HAP-1 (cell line): ENCODE measurements at regions not wholly inside any gene's neighbourhood (a gene's known extent, or its start where the extent isn't known, plus 50 kb on each side); places are given as distances from the start of the nearest gene placed in this dataset.

ENCODE experiments used
- DNase-seq, 2 experiments: peaks; one replicate each; pipeline ENCODE4 v3.0.0-alpha.2; 2016 to 2020; ENCODE audit warnings: low spot score in 2 of 2
- H3K27me3 ChIP-seq: fragments of 250-450 bp; sonication (Bioruptor Pico); 2 replicates; pipeline ENCODE4 v1.5.1; 2020; ENCODE audit warnings: low read depth, mild to moderate bottlenecking, moderate library complexity
- H3K36me3 ChIP-seq: fragments of 250-450 bp; sonication (Bioruptor Pico); replicated peaks from 2 replicates; pipeline ENCODE4 v1.5.1; 2020; ENCODE audit warnings: mild to moderate bottlenecking
- H3K4me1 ChIP-seq: fragments of 250-450 bp; sonication (Bioruptor Pico); 2 replicates; pipeline ENCODE4 v1.5.1; 2020; ENCODE audit warnings: mild to moderate bottlenecking
- H3K4me3 ChIP-seq: fragments of 250-450 bp; sonication (Bioruptor Pico); 2 replicates; pipeline ENCODE4 v1.5.1; 2020; ENCODE audit warnings: mild to moderate bottlenecking, moderate library complexity
- H3K9me3 ChIP-seq: fragments of 250-450 bp; sonication (Bioruptor Pico); 2 replicates; pipeline ENCODE4 v1.5.1; 2020; ENCODE audit warnings: mild to moderate bottlenecking, moderate library complexity
- in situ Hi-C: fragments of 300-500 bp; cut with MboI; formaldehyde crosslinking; loops from 3 replicates; pipeline ENCODE4 v1.14.3; 2020; ENCODE audit warnings: low sequenced_read_pairs, inconsistent platforms, mixed read lengths

GRCh38 chr3:177936721-177937120 lies 599.5 kb upstream of the KCNMB2 start:
- H3K9me3 ChIP-seq = no peaks in the 10 kb centered on the region
- in situ Hi-C loops = no loop called here
- no peak overlapping the region for H3K4me3 ChIP-seq
- no peak for DNase-seq
- no peaks in the 10 kb centered on the region for H3K27me3 ChIP-seq
- no peaks in the 10 kb centered on the region for H3K4me1 ChIP-seq
- H3K36me3 ChIP-seq = no peaks in the 10 kb centered on the region

- in situ Hi-C loops = no loop called here
- Histone ChIP-seq H3K4me3 (no peak overlapping the region), H3K27me3 (no peaks in the 10 kb centered on the region), H3K4me1 (no peaks in the 10 kb centered on the region), H3K9me3 (no peaks in the 10 kb centered on the region), H3K36me3 (no peaks in the 10 kb centered on the region)
- no peak for DNase-seq
These were observed 593.3 kb upstream of the KCNMB2 start for GRCh38 chr3:177942911-177943310.

- H3K4me1 ChIP-seq = no peaks in the 10 kb centered on the region
- no peaks in the 10 kb centered on the region for H3K36me3 ChIP-seq
- H3K27me3 ChIP-seq = no peaks in the 10 kb centered on the region
- DNase-seq = no peak
- no peak overlapping the region for H3K4me3 ChIP-seq
- in situ Hi-C loops = no loop called here
- no peaks in the 10 kb centered on the region for H3K9me3 ChIP-seq
These were observed 592.0 kb upstream of the KCNMB2 start for GRCh38 chr3:177944228-177944661.

GRCh38 chr3:177946048-177946447 lies 590.2 kb upstream of the KCNMB2 start:
- DNase-seq = no peak
- Histone ChIP-seq H3K4me3 (no peak overlapping the region), H3K4me1 (no peaks in the 10 kb centered on the region), H3K9me3 (no peaks in the 10 kb centered on the region), H3K36me3 (no peaks in the 10 kb centered on the region), H3K27me3 (no peaks in the 10 kb centered on the region)
- in situ Hi-C loops = no loop called here

GRCh38 chr3:177946497-177946896 lies 589.7 kb upstream of the KCNMB2 start:
- no peak for DNase-seq
- H3K9me3 ChIP-seq = no peaks in the 10 kb centered on the region
- no peaks in the 10 kb centered on the region for H3K27me3 ChIP-seq
- in situ Hi-C loops = no loop called here
- H3K36me3 ChIP-seq = no peaks in the 10 kb centered on the region
- H3K4me1 ChIP-seq = no peaks in the 10 kb centered on the region
- H3K4me3 ChIP-seq = no peak overlapping the region

GRCh38 chr3:177946936-177947335 lies 589.3 kb upstream of the KCNMB2 start:
- Histone ChIP-seq H3K27me3 (no peaks in the 10 kb centered on the region), H3K4me3 (no peak overlapping the region), H3K9me3 (no peaks in the 10 kb centered on the region), H3K36me3 (no peaks in the 10 kb centered on the region), H3K4me1 (no peaks in the 10 kb centered on the region)
- no peak for DNase-seq
- in situ Hi-C loops = no loop called here

GRCh38 chr3:177947901-177948300 lies 588.3 kb upstream of the KCNMB2 start:
- Histone ChIP-seq H3K9me3 (no peaks in the 10 kb centered on the region), H3K27me3 (no peaks in the 10 kb centered on the region), H3K4me3 (no peak overlapping the region), H3K36me3 (no peaks in the 10 kb centered on the region), H3K4me1 (no peaks in the 10 kb centered on the region)
- in situ Hi-C loops = no loop called here
- DNase-seq = no peak

GRCh38 chr3:177948716-177949425 lies 587.4 kb upstream of the KCNMB2 start:
- Histone ChIP-seq H3K27me3 (no peaks in the 10 kb centered on the region), H3K4me1 (no peaks in the 10 kb centered on the region), H3K9me3 (no peaks in the 10 kb centered on the region), H3K4me3 (no peak overlapping the region), H3K36me3 (no peaks in the 10 kb centered on the region)
- no peak for DNase-seq
- in situ Hi-C loops = no loop called here

GRCh38 chr3:177959188-177959587 lies 577.0 kb upstream of the KCNMB2 start:
- H3K4me1 ChIP-seq = no peaks in the 10 kb centered on the region
- H3K9me3 ChIP-seq = no peaks in the 10 kb centered on the region
- no peaks in the 10 kb centered on the region for H3K36me3 ChIP-seq
- H3K4me3 ChIP-seq = no peak overlapping the region
- no peaks in the 10 kb centered on the region for H3K27me3 ChIP-seq
- no peak for DNase-seq
- in situ Hi-C loops = no loop called here

GRCh38 chr3:177960014-177960413 lies 576.2 kb upstream of the KCNMB2 start:
- Histone ChIP-seq H3K4me3 (no peak overlapping the region), H3K27me3 (no peaks in the 10 kb centered on the region), H3K9me3 (no peaks in the 10 kb centered on the region), H3K36me3 (no peaks in the 10 kb centered on the region), H3K4me1 (no peaks in the 10 kb centered on the region)
- in situ Hi-C loops = no loop called here
- DNase-seq = no peak

GRCh38 chr3:177960722-177961121 lies 575.5 kb upstream of the KCNMB2 start:
- in situ Hi-C loops = no loop called here
- DNase-seq = no peak
- no peaks in the 10 kb centered on the region for H3K9me3 ChIP-seq
- no peaks in the 10 kb centered on the region for H3K4me1 ChIP-seq
- H3K36me3 ChIP-seq = no peaks in the 10 kb centered on the region
- H3K4me3 ChIP-seq = no peak overlapping the region
- H3K27me3 ChIP-seq = no peaks in the 10 kb centered on the region

- no peaks in the 10 kb centered on the region for H3K4me1 ChIP-seq
- H3K9me3 ChIP-seq = no peaks in the 10 kb centered on the region
- no peak for DNase-seq
- in situ Hi-C loops = no loop called here
- no peak overlapping the region for H3K4me3 ChIP-seq
- no peaks in the 10 kb centered on the region for H3K36me3 ChIP-seq
- no peaks in the 10 kb centered on the region for H3K27me3 ChIP-seq
These were observed 574.5 kb upstream of the KCNMB2 start for GRCh38 chr3:177961784-177962183.

GRCh38 chr3:177966493-177966892 lies 569.7 kb upstream of the KCNMB2 start:
- Histone ChIP-seq H3K4me1 (no peaks in the 10 kb centered on the region), H3K27me3 (no peaks in the 10 kb centered on the region), H3K36me3 (no peaks in the 10 kb centered on the region), H3K4me3 (no peak overlapping the region), H3K9me3 (no peaks in the 10 kb centered on the region)
- no peak for DNase-seq
- in situ Hi-C loops = no loop called here

GRCh38 chr3:177968891-177969290 lies 567.3 kb upstream of the KCNMB2 start:
- H3K36me3 ChIP-seq = no peaks in the 10 kb centered on the region
- no peaks in the 10 kb centered on the region for H3K27me3 ChIP-seq
- H3K9me3 ChIP-seq = no peaks in the 10 kb centered on the region
- no peak overlapping the region for H3K4me3 ChIP-seq
- no peaks in the 10 kb centered on the region for H3K4me1 ChIP-seq
- DNase-seq = no peak
- in situ Hi-C loops = no loop called here

- H3K4me3 ChIP-seq = no peak overlapping the region
- in situ Hi-C loops = no loop called here
- no peaks in the 10 kb centered on the region for H3K27me3 ChIP-seq
- H3K36me3 ChIP-seq = no peaks in the 10 kb centered on the region
- no peaks in the 10 kb centered on the region for H3K4me1 ChIP-seq
- H3K9me3 ChIP-seq = no peaks in the 10 kb centered on the region
- no peak for DNase-seq
These were observed 562.9 kb upstream of the KCNMB2 start for GRCh38 chr3:177973241-177973840.
